HG02798 (cell line): ENCODE measurements at regions not wholly inside any gene's neighbourhood (a gene's known extent, or its start where the extent isn't known, plus 50 kb on each side); places are given as distances from the start of the nearest gene placed in this dataset.

ENCODE experiments used
- ATAC-seq: cut with Tn5 transposase; IDR thresholded peaks from one replicate; pipeline ENCODE4 v1.9.1; 2021; ENCODE audit warnings: mild to moderate bottlenecking; ENCODE audit not compliant: unreplicated experiment, poor library complexity

GRCh38 chrX:120819126-120819525 lies 56.5 kb downstream of the CT47B1 start:
- no peak for ATAC-seq

GRCh38 chrX:120813982-120814381 lies 61.7 kb downstream of the CT47B1 start:
- no peak for ATAC-seq

- no peak for ATAC-seq
These were observed 74.2 kb downstream of the CT47B1 start for GRCh38 chrX:120801426-120801825.

GRCh38 chrX:120797188-120797851 lies 78.3 kb downstream of the CT47B1 start:
- ATAC-seq, result no peak

GRCh38 chrX:120795301-120795700 lies 80.4 kb downstream of the CT47B1 start:
- ATAC-seq, result no peak

- no peak for ATAC-seq
These were observed 81.1 kb downstream of the CT47B1 start for GRCh38 chrX:120794525-120794975.

GRCh38 chrX:120793098-120793497 lies 82.6 kb downstream of the CT47B1 start:
- no peak for ATAC-seq

- no peak for ATAC-seq
These were observed 84.5 kb downstream of the CT47B1 start for GRCh38 chrX:120791013-120791643.

GRCh38 chrX:120790552-120790951 lies 85.1 kb downstream of the CT47B1 start:
- no peak for ATAC-seq

- ATAC-seq, result peak; percentile 74
These were observed 85.5 kb downstream of the CT47B1 start for GRCh38 chrX:120790118-120790517.

GRCh38 chrX:120781403-120781802 lies 94.3 kb downstream of the CT47B1 start:
- ATAC-seq, result no peak

- no peak for ATAC-seq
These were observed 99.7 kb downstream of the CT47B1 start for GRCh38 chrX:120775959-120776358.

GRCh38 chrX:120774606-120775005 lies 101.1 kb downstream of the CT47B1 start:
- ATAC-seq, result no peak

GRCh38 chrX:120773801-120774200 lies 101.9 kb downstream of the CT47B1 start:
- ATAC-seq, result no peak

GRCh38 chrX:120769576-120770341 lies 105.9 kb downstream of the CT47B1 start:
- ATAC-seq, result peak; percentile 37

GRCh38 chrX:120768681-120769080 lies 107.0 kb downstream of the CT47B1 start:
- ATAC-seq, result no peak

GRCh38 chrX:120768254-120768653 lies 107.4 kb downstream of the CT47B1 start:
- no peak for ATAC-seq

- no peak for ATAC-seq
These were observed 112.4 kb downstream of the CT47B1 start for GRCh38 chrX:120763269-120763668.

GRCh38 chrX:120761810-120762209 lies 113.9 kb downstream of the CT47B1 start:
- no peak for ATAC-seq

- ATAC-seq, result no peak
These were observed 116.0 kb downstream of the CT47B1 start for GRCh38 chrX:120759685-120760084.
